ENCODE measurements at regions not wholly inside any gene's neighbourhood (a gene's known extent, or its start where the extent isn't known, plus 50 kb on each side); places are given as distances from the start of the nearest gene placed in this dataset.

DNA sequence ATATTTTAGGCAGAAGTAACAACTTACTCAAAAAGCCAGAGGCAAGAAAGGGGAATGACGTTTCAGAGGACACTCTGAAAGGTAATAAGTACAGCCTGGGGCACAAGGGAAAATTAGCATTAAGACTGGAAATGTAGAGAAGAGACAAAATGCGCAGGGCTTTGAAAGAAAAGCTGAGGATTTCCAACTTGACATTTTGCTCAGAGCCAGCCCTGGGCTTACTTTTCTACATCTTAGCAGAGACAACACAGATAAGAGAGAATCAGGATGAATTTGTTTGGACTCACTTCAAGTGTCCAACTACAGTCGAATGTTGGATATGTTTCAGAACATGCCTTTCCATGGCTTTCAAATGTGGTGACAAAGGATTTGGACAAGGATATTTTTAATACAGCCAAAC lies 808.9 kb upstream of the LUZP2 start:
- Mint-ChIP-seq H3K9me3 (no peaks in the 10 kb centered on the region), H3K4me1 (no peaks in the 10 kb centered on the region), H3K4me3 (no peak overlapping the region), H3K27me3 (ENCODE audit: low read depth) (no peaks in the 10 kb centered on the region), H3K27ac (no peak overlapping the region), H3K36me3 (ENCODE audit: low read depth) (no peaks in the 10 kb centered on the region)
- TF ChIP-seq, protein P1, sequence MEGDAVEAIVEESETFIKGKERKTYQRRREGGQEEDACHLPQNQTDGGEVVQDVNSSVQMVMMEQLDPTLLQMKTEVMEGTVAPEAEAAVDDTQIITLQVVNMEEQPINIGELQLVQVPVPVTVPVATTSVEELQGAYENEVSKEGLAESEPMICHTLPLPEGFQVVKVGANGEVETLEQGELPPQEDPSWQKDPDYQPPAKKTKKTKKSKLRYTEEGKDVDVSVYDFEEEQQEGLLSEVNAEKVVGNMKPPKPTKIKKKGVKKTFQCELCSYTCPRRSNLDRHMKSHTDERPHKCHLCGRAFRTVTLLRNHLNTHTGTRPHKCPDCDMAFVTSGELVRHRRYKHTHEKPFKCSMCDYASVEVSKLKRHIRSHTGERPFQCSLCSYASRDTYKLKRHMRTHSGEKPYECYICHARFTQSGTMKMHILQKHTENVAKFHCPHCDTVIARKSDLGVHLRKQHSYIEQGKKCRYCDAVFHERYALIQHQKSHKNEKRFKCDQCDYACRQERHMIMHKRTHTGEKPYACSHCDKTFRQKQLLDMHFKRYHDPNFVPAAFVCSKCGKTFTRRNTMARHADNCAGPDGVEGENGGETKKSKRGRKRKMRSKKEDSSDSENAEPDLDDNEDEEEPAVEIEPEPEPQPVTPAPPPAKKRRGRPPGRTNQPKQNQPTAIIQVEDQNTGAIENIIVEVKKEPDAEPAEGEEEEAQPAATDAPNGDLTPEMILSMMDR (IDR thresholded peaks at IDR 0.05; ENCODE audit: unreplicated experiment in 3 of 3): no peak

DNA sequence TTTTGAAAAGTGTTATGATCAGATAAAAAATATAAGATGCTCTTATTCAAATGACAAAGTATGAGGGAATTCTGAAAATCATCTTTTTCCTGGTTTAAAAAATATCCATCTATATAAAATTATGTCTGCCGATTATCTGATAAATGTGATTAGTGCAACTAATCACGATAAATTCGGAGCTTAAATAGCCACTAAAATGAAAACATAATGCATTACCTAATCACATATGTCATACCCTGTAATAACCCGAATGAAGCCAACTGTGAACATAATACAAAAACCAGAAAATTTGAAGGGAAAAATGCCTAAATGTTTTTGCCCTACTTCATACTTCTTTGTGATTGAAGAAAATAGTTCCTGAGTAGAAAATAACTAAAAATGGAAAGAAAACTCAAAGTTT lies 808.4 kb upstream of the LUZP2 start:
- no peaks in the 10 kb centered on the region for H3K36me3 Mint-ChIP-seq (ENCODE audit: low read depth)
- no peaks in the 10 kb centered on the region for H3K27me3 Mint-ChIP-seq (ENCODE audit: low read depth)
- TF ChIP-seq, protein P1 (IDR thresholded peaks at IDR 0.05; ENCODE audit: unreplicated experiment in 3 of 3): no peak
- H3K4me3 Mint-ChIP-seq: no peak overlapping the region
- no peak overlapping the region for H3K27ac Mint-ChIP-seq
- H3K4me1 Mint-ChIP-seq: no peaks in the 10 kb centered on the region
- no peaks in the 10 kb centered on the region for H3K9me3 Mint-ChIP-seq

DNA sequence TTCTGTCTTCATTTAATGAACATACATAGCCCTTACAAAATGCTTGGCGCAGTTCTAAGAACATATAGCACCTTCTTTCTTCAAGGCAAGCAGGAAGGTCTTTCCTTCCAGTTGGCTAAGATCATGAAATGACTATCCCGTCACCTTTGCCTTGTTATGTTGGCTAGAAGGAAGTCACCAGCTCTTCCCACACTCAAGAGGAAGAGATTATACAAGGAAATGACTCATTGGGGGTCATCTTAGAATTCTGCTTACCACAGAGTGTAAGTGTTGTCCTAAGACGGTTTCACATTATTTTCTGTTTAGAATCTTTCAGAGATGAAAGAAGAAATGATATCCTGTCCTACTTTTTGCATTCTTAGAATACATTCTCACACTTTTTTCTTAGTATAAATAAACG lies 808.0 kb upstream of the LUZP2 start:
- Mint-ChIP-seq H3K9me3 (no peaks in the 10 kb centered on the region), H3K4me3 (no peak overlapping the region), H3K27ac (no peak overlapping the region), H3K27me3 (ENCODE audit: low read depth) (no peaks in the 10 kb centered on the region), H3K4me1 (no peaks in the 10 kb centered on the region), H3K36me3 (ENCODE audit: low read depth) (no peaks in the 10 kb centered on the region)
- TF ChIP-seq, protein P1 (IDR thresholded peaks at IDR 0.05; ENCODE audit: unreplicated experiment in 3 of 3): no peak

DNA sequence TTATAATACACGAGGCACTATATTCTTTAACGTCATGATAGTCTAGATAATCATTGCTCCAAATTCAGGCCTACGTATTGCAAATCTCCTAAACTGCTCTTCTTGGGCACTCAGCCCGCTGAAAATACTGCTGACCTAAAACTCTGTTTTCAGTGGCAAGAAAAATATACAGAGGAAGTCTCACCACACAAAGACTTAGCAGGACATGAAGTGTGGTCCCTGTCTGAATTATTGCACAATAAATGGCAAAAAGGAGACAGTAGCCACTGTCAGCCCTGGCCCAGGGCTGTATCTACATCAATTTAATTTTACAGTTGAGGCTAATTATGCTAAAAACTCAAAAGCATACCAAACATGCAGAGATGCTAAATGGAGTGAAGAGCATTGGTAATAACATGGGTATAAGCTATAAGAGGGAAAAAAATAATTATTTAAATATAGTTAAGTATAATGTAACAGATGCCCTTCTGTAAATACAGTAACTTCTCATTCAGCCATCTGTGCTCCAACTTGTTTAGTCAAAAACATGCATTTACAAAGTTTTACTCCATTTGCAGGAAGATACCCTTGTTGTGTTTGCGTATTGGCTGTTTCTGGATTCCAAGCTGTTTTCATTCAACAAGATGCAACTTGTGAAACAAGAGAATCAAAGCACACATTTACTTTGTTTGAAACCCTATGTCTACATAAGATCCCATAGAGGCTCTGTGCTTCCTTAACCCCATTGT lies 800.0 kb upstream of the LUZP2 start:
- Mint-ChIP-seq H3K4me1 (no peaks in the 10 kb centered on the region), H3K27ac (no peak overlapping the region), H3K4me3 (no peak overlapping the region), H3K9me3 (no peaks in the 10 kb centered on the region), H3K36me3 (ENCODE audit: low read depth) (no peaks in the 10 kb centered on the region), H3K27me3 (ENCODE audit: low read depth) (no peaks in the 10 kb centered on the region)
- TF ChIP-seq, protein P1 (IDR thresholded peaks at IDR 0.05; ENCODE audit: unreplicated experiment in 3 of 3): no peak

DNA sequence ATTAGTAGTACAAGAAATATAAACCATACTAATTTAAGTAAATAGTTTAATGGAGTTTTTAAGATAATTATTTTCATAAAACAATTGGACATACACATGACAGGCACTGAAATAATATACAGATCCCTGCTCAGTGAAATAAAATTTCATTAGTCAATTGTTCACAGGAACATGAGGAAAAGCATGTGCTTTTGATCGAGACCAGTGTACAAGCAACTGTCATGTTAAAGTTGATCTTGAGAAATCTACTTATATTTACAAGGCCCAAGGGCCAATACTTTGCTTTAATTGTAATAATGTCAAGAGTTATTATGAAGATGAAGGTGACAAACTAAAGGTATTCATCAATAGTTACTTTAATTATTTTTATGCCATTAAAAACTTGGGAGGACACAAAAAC lies 792.7 kb upstream of the LUZP2 start:
- Mint-ChIP-seq H3K4me1 (no peaks in the 10 kb centered on the region), H3K4me3 (no peak overlapping the region), H3K27me3 (ENCODE audit: low read depth) (no peaks in the 10 kb centered on the region), H3K36me3 (ENCODE audit: low read depth) (no peaks in the 10 kb centered on the region), H3K27ac (no peak overlapping the region), H3K9me3 (no peaks in the 10 kb centered on the region)
- TF ChIP-seq, protein P1 (IDR thresholded peaks at IDR 0.05; ENCODE audit: unreplicated experiment in 3 of 3): no peak

DNA sequence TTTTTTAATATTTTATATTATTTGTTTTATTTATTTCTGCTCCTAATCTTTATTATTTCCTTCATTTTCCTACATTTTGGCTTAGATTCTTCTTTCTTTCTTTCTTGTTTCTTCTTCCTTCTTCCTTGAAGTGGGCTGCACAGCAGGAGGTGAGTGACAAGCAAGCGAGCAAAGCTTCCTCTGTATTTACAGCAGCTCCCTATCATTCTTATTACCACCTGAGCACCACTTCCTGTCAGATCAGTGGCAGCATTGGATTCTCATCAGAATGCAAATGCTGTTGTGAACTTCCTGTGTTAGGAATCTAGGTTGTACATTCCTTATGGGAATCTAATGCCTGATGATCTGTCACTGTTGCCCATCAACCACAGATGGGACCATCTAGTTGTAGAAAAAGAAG lies 784.9 kb upstream of the LUZP2 start:
- H3K27me3 Mint-ChIP-seq (ENCODE audit: low read depth): no peaks in the 10 kb centered on the region
- no peak overlapping the region for H3K4me3 Mint-ChIP-seq
- peaks cover 7% of the 10 kb centered on the region for H3K9me3 Mint-ChIP-seq
- no peaks in the 10 kb centered on the region for H3K36me3 Mint-ChIP-seq (ENCODE audit: low read depth)
- TF ChIP-seq, protein P1 (IDR thresholded peaks at IDR 0.05; ENCODE audit: unreplicated experiment in 3 of 3): no peak
- H3K27ac Mint-ChIP-seq: no peak overlapping the region
- no peaks in the 10 kb centered on the region for H3K4me1 Mint-ChIP-seq
